HL-60 (cell line): ENCODE measurements at regions not wholly inside any gene's neighbourhood (a gene's known extent, or its start where the extent isn't known, plus 50 kb on each side); places are given as distances from the start of the nearest gene placed in this dataset.

Experiments used
- GABPA ChIP-seq: IDR thresholded peaks from 2 replicates; pipeline ENCODE4 v1.6.1; 2012; ENCODE audit warnings: low read depth
- POLR2AphosphoS5 ChIP-seq: IDR thresholded peaks from 2 replicates; pipeline ENCODE4 v1.6.1; 2012; ENCODE audit warnings: low read depth
- TF ChIP-seq, protein P1 (sequence below): IDR thresholded peaks from one replicate; pipeline ENCODE4 v1.5.1; 2011; ENCODE audit warnings: low read length, control low read depth, inconsistent platforms; ENCODE audit not compliant: insufficient read depth
- TF ChIP-seq, protein P2 (sequence below): IDR thresholded peaks from 2 replicates; pipeline ENCODE4 v1.6.1; 2012; ENCODE audit warnings: low read depth; ENCODE audit not compliant: insufficient replicate concordance

DNA sequence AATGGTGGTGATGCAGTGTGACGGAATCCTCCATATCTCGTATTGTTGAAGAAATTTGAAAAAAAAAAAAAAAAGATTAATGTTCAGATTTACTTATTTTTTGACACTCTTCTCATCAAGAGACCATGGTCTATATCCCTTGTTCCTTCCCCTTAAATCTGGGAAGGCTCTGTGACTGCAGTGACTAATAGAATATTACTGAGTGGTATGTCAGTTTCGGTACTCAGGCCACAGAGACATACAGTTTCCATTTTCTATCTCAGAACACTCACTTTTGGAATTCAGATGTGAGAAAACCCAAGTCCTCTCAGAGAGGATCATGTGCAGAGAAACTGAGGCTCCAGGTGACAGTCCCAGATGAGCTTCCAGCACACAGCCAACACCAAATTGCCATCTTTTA lies 1193.5 kb downstream of the DTWD2 start:
- TF ChIP-seq, protein P1, sequence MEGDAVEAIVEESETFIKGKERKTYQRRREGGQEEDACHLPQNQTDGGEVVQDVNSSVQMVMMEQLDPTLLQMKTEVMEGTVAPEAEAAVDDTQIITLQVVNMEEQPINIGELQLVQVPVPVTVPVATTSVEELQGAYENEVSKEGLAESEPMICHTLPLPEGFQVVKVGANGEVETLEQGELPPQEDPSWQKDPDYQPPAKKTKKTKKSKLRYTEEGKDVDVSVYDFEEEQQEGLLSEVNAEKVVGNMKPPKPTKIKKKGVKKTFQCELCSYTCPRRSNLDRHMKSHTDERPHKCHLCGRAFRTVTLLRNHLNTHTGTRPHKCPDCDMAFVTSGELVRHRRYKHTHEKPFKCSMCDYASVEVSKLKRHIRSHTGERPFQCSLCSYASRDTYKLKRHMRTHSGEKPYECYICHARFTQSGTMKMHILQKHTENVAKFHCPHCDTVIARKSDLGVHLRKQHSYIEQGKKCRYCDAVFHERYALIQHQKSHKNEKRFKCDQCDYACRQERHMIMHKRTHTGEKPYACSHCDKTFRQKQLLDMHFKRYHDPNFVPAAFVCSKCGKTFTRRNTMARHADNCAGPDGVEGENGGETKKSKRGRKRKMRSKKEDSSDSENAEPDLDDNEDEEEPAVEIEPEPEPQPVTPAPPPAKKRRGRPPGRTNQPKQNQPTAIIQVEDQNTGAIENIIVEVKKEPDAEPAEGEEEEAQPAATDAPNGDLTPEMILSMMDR = no peak
- TF ChIP-seq, protein P2, sequence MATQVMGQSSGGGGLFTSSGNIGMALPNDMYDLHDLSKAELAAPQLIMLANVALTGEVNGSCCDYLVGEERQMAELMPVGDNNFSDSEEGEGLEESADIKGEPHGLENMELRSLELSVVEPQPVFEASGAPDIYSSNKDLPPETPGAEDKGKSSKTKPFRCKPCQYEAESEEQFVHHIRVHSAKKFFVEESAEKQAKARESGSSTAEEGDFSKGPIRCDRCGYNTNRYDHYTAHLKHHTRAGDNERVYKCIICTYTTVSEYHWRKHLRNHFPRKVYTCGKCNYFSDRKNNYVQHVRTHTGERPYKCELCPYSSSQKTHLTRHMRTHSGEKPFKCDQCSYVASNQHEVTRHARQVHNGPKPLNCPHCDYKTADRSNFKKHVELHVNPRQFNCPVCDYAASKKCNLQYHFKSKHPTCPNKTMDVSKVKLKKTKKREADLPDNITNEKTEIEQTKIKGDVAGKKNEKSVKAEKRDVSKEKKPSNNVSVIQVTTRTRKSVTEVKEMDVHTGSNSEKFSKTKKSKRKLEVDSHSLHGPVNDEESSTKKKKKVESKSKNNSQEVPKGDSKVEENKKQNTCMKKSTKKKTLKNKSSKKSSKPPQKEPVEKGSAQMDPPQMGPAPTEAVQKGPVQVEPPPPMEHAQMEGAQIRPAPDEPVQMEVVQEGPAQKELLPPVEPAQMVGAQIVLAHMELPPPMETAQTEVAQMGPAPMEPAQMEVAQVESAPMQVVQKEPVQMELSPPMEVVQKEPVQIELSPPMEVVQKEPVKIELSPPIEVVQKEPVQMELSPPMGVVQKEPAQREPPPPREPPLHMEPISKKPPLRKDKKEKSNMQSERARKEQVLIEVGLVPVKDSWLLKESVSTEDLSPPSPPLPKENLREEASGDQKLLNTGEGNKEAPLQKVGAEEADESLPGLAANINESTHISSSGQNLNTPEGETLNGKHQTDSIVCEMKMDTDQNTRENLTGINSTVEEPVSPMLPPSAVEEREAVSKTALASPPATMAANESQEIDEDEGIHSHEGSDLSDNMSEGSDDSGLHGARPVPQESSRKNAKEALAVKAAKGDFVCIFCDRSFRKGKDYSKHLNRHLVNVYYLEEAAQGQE = no peak
- TF ChIP-seq POLR2AphosphoS5 (no peak), GABPA (no peak)
